Colonic mucosa (tissue), 4 donors: ENCODE measurements at regions not wholly inside any gene's neighbourhood (a gene's known extent, or its start where the extent isn't known, plus 50 kb on each side); places are given as distances from the start of the nearest gene placed in this dataset.

Experiments
- DNase-seq: peaks from one replicate; pipeline ENCODE4 v3.0.0-alpha.2; 2020
- H3K27ac ChIP-seq: fragments of 200-600 bp; one replicate; pipeline ENCODE4 v1.8.0; 2021
- H3K27me3 ChIP-seq: fragments of 200-600 bp; one replicate; pipeline ENCODE4 v1.8.0; 2021
- H3K36me3 ChIP-seq: fragments of 200-600 bp; one replicate; pipeline ENCODE4 v1.8.0; 2021
- H3K4me1 ChIP-seq: fragments of 200-600 bp; one replicate; pipeline ENCODE4 v1.8.0; 2021; ENCODE audit warnings: mild to moderate bottlenecking
- H3K4me3 ChIP-seq: fragments of 200-600 bp; one replicate; pipeline ENCODE4 v1.8.0; 2021
- H3K9ac ChIP-seq, 2 donors: one replicate each; pipeline ENCODE4 v1.7.0; 2013; ENCODE audit warnings: control low read depth in 2 of 2, low read depth in 2 of 2, low read length in 2 of 2
- H3K9me3 ChIP-seq: fragments of 200-600 bp; one replicate; pipeline ENCODE4 v1.8.0; 2021
- CTCF ChIP-seq: fragments of 200-600 bp; IDR thresholded peaks from one replicate; pipeline ENCODE4 v1.8.0; 2022; ENCODE audit warnings: antibody characterized with exemption, mild to moderate bottlenecking
- intact Hi-C: fragments of 100-400 bp; cut with DNase I; formaldehyde crosslinking; loops from one replicate; pipeline ENCODE4 v1.14.1; 2022
- donor health status: healthy.
- donor health status: DM: no; HTN: no; CAD: no.
- donor health status: DM: no; HTN: no; CAD: no.

GRCh38 chr2:239589833-239590232 is 189.0 kb upstream of the HDAC4 start:
- Histone ChIP-seq H3K4me3 (no peak overlapping the region), H3K27me3 (no peaks in the 10 kb centered on the region), H3K9ac (no peak overlapping the region), H3K4me1 (no peaks in the 10 kb centered on the region), H3K9me3 (no peaks in the 10 kb centered on the region), H3K36me3 (no peaks in the 10 kb centered on the region), H3K27ac (no peak overlapping the region)
- TF ChIP-seq CTCF, result no peak
- intact Hi-C loops, result no loop called here
- DNase-seq, result no peak

GRCh38 chr2:239589270-239589825 is 188.5 kb upstream of the HDAC4 start:
- H3K4me3 ChIP-seq, result no peak overlapping the region
- intact Hi-C loops, result no loop called here
- no peak for TF ChIP-seq CTCF
- H3K4me1 ChIP-seq, result no peaks in the 10 kb centered on the region
- DNase-seq, result no peak
- H3K36me3 ChIP-seq, result no peaks in the 10 kb centered on the region
- H3K27ac ChIP-seq, result no peak overlapping the region
- no peak overlapping the region for H3K9ac ChIP-seq
- H3K9me3 ChIP-seq, result no peaks in the 10 kb centered on the region
- no peaks in the 10 kb centered on the region for H3K27me3 ChIP-seq

- Histone ChIP-seq H3K27ac (no peak overlapping the region), H3K4me1 (no peaks in the 10 kb centered on the region), H3K4me3 (no peak overlapping the region), H3K9ac (no peak overlapping the region), H3K36me3 (no peaks in the 10 kb centered on the region), H3K9me3 (no peaks in the 10 kb centered on the region), H3K27me3 (no peaks in the 10 kb centered on the region)
- DNase-seq, result no peak
- TF ChIP-seq CTCF, result no peak
- intact Hi-C loops, result no loop called here
These were observed 187.8 kb upstream of the HDAC4 start for GRCh38 chr2:239588451-239589269.

GRCh38 chr2:239587841-239588240 is 187.0 kb upstream of the HDAC4 start:
- no peaks in the 10 kb centered on the region for H3K9me3 ChIP-seq
- no peaks in the 10 kb centered on the region for H3K36me3 ChIP-seq
- H3K4me3 ChIP-seq, result no peak overlapping the region
- H3K27me3 ChIP-seq, result no peaks in the 10 kb centered on the region
- H3K27ac ChIP-seq, result no peak overlapping the region
- H3K9ac ChIP-seq, result no peak overlapping the region
- no peaks in the 10 kb centered on the region for H3K4me1 ChIP-seq
- intact Hi-C loops, result no loop called here
- TF ChIP-seq CTCF, result no peak
- no peak for DNase-seq

GRCh38 chr2:239587311-239587731 is 186.5 kb upstream of the HDAC4 start:
- intact Hi-C loops, result no loop called here
- DNase-seq, result no peak
- H3K9me3 ChIP-seq, result no peaks in the 10 kb centered on the region
- no peaks in the 10 kb centered on the region for H3K36me3 ChIP-seq
- H3K4me1 ChIP-seq, result no peaks in the 10 kb centered on the region
- no peaks in the 10 kb centered on the region for H3K27me3 ChIP-seq
- H3K27ac ChIP-seq, result no peak overlapping the region
- no peak overlapping the region for H3K9ac ChIP-seq
- TF ChIP-seq CTCF, result no peak
- H3K4me3 ChIP-seq, result no peak overlapping the region
